Tibial nerve (tissue), 3 donors: ENCODE measurements at regions not wholly inside any gene's neighbourhood (a gene's known extent, or its start where the extent isn't known, plus 50 kb on each side); places are given as distances from the start of the nearest gene placed in this dataset.

Source experiments
- POLR2A ChIP-seq, 2 donors: fragments of 450-650 bp; IDR thresholded peaks; one replicate each; pipeline ENCODE4 v1.6.1; 2017; ENCODE audit warnings: antibody characterized with exemption in 2 of 2, mild to moderate bottlenecking in 2 of 2, moderate library complexity in 2 of 2
- TF ChIP-seq, protein P1 (sequence below), 5 experiments: fragments of 200-600 bp in 3 of 5; fragments of 450-650 bp in 2 of 5; sonication (generic) in 3 of 5; IDR thresholded peaks; one replicate each; pipeline ENCODE4 v1.5.1; 2016 to 2019; ENCODE audit warnings: antibody characterized with exemption in 5 of 5, mild to moderate bottlenecking in 3 of 5, moderate library complexity in 2 of 5

DNA sequence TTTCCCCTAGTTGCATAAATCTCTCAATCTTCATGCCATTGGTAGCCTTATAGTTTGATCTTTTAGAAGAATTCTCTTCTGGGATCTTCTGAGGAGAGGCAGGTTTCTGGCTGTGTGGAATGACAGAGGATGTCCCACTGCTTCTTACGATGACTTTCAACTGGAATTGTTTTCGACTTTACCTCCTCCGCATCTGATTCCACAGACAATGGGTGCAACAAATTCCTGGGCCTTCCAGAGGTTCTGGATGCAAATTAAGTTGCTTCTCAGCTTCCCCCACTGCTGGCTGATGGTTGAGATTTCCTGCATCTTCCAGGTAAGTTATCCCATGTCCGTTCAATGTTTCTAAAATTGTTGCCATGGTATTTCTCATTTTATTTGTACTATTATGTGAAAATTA is 142.3 kb upstream of the TSC22D1 start:
- no peak for TF ChIP-seq POLR2A (IDR thresholded peaks at IDR 0.05)
- TF ChIP-seq, protein P1, sequence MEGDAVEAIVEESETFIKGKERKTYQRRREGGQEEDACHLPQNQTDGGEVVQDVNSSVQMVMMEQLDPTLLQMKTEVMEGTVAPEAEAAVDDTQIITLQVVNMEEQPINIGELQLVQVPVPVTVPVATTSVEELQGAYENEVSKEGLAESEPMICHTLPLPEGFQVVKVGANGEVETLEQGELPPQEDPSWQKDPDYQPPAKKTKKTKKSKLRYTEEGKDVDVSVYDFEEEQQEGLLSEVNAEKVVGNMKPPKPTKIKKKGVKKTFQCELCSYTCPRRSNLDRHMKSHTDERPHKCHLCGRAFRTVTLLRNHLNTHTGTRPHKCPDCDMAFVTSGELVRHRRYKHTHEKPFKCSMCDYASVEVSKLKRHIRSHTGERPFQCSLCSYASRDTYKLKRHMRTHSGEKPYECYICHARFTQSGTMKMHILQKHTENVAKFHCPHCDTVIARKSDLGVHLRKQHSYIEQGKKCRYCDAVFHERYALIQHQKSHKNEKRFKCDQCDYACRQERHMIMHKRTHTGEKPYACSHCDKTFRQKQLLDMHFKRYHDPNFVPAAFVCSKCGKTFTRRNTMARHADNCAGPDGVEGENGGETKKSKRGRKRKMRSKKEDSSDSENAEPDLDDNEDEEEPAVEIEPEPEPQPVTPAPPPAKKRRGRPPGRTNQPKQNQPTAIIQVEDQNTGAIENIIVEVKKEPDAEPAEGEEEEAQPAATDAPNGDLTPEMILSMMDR (IDR thresholded peaks at IDR 0.05) = no peak
